ENCODE measurements at regions not wholly inside any gene's neighbourhood (a gene's known extent, or its start where the extent isn't known, plus 50 kb on each side); places are given as distances from the start of the nearest gene placed in this dataset.

DNA sequence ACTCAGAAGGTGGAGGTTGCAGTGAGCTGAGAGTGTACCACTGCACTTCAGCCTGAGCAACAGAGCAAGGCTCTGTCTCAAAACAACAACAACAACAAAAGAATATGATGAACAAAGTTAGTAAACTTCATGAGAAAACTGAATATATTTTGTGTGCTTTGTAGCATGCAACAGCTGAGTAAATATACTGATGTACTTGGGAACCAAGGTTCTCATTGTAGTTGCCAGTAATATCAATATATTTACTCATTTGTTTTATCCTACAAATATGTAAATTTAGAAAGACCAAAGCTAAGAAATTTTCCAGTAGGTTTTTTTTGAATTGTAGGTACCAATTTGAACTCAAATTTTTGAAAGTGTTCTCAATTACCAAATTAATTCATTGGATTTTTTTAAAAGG, 127.2 kb downstream of the IPO8 start:
- no peaks in the 10 kb centered on the region for H3K9me3 ChIP-seq
- no peaks in the 10 kb centered on the region for H3K4me1 ChIP-seq
- DNase-seq, result no peak
- H3K4me3 ChIP-seq, result no peak overlapping the region
- TF ChIP-seq POLR2A (IDR thresholded peaks at IDR 0.05), result no peak
- no peak for TF ChIP-seq CTCF (IDR thresholded peaks at IDR 0.05 in 8 of 11, conservative IDR thresholded peaks at IDR 0.05 in 3 of 11)
- no peak for TF ChIP-seq POLR2AphosphoS5 (IDR thresholded peaks at IDR 0.05)
- no peak overlapping the region for H3K27ac ChIP-seq
- H3K36me3 ChIP-seq, result no peaks in the 10 kb centered on the region
- H3K27me3 ChIP-seq (replicated peaks in 1 of 7), result no peaks in the 10 kb centered on the region
- intact Hi-C loops (cut with DNase I; ENCODE audit: low total_unique reads), result no loop called here

GRCh38 chr12:30567082-30567481, 128.6 kb downstream of the IPO8 start:
- WGBS, 5 donors, result 84 to 92% (median 86%) methylated on average over 1 of the region's 1 CpG
- Histone ChIP-seq H3K4me1 (no peaks in the 10 kb centered on the region), H3K27me3 (replicated peaks in 1 of 7) (no peaks in the 10 kb centered on the region)

DNA sequence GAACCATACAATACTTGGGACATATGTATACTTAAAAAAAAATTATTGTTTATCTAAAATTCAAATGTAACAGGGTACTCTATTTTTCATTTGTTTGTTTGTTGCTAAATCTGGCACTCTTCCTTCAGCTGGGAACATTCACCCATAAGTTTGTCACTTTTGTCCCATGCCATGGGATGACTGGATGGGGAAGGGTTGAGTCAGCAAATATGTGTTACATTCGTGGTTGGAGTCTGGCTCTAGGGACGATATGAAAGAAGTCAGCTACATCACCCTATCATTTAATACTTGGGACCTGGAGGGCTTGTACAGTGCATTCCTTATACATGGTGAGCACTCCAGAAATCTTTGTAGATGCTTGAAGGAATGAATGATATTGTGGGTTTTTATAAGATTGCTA, 131.3 kb downstream of the IPO8 start:
- Histone ChIP-seq H3K9me3 (peaks cover 0 to 25% (median 16%) of the 10 kb centered on the region in 8 donors), H3K27me3 (replicated peaks in 1 of 7) (no peaks in the 10 kb centered on the region), H3K4me3 (no peak overlapping the region), H3K36me3 (no peaks in the 10 kb centered on the region), H3K4me1 (no peaks in the 10 kb centered on the region), H3K27ac (no peak overlapping the region)
- TF ChIP-seq POLR2A (IDR thresholded peaks at IDR 0.05) (no peak), POLR2AphosphoS5 (IDR thresholded peaks at IDR 0.05) (no peak), CTCF (IDR thresholded peaks at IDR 0.05 in 8 of 11, conservative IDR thresholded peaks at IDR 0.05 in 3 of 11) (no peak)
- intact Hi-C loops (cut with DNase I; ENCODE audit: low total_unique reads), result no loop called here
- no peak for DNase-seq
- 46 to 82% (median 67%) methylated on average over 2 of the region's 2 CpGs for WGBS, 5 donors

More at GRCh38 chr12:30567082-30567481, 128.6 kb downstream of the IPO8 start:
- Histone ChIP-seq H3K27ac (no peak overlapping the region), H3K9me3 (no peaks in the 10 kb centered on the region), H3K4me3 (no peak overlapping the region), H3K36me3 (no peaks in the 10 kb centered on the region)
- no peak for DNase-seq
- intact Hi-C loops (cut with DNase I; ENCODE audit: low total_unique reads), result no loop called here
- TF ChIP-seq POLR2A (IDR thresholded peaks at IDR 0.05) (no peak), POLR2AphosphoS5 (IDR thresholded peaks at IDR 0.05) (no peak), CTCF (IDR thresholded peaks at IDR 0.05 in 8 of 11, conservative IDR thresholded peaks at IDR 0.05 in 3 of 11) (no peak)

- H3K9me3 ChIP-seq, result peaks cover 0 to 14% (median 0%) of the 10 kb centered on the region in 8 donors
- WGBS, 5 donors, result 75 to 88% (median 86%) methylated on average over 1 of the region's 1 CpG
- intact Hi-C loops (cut with DNase I; ENCODE audit: low total_unique reads), result no loop called here
- H3K27me3 ChIP-seq (replicated peaks in 1 of 7), result no peaks in the 10 kb centered on the region
- H3K4me1 ChIP-seq, result no peaks in the 10 kb centered on the region
- no peak for TF ChIP-seq POLR2A (IDR thresholded peaks at IDR 0.05)
- no peak for TF ChIP-seq POLR2AphosphoS5 (IDR thresholded peaks at IDR 0.05)
- no peak for TF ChIP-seq CTCF (IDR thresholded peaks at IDR 0.05 in 8 of 11, conservative IDR thresholded peaks at IDR 0.05 in 3 of 11)
- no peak for DNase-seq
- no peaks in the 10 kb centered on the region for H3K36me3 ChIP-seq
- H3K27ac ChIP-seq, result no peak overlapping the region
- H3K4me3 ChIP-seq, result no peak overlapping the region
These were observed 147.5 kb downstream of the IPO8 start for GRCh38 chr12:30548203-30548602.

Data from spleen (tissue), 11 donors.